Body of pancreas (tissue), 4 donors: ENCODE measurements at regions not wholly inside any gene's neighbourhood (a gene's known extent, or its start where the extent isn't known, plus 50 kb on each side); places are given as distances from the start of the nearest gene placed in this dataset.

Experiments
- POLR2A ChIP-seq, 3 donors: fragments of 450-650 bp; IDR thresholded peaks; one replicate each; pipeline ENCODE4 v1.6.1; 2016; ENCODE audit warnings: antibody characterized with exemption in 3 of 3, mild to moderate bottlenecking in 2 of 3
- TF ChIP-seq, protein P1 (sequence below), 7 experiments: fragments of 450-650 bp in 4 of 7; fragments of 200-600 bp in 3 of 7; sonication (generic) in 3 of 7; IDR thresholded peaks; one replicate each; pipeline ENCODE4 v1.5.1; 2016 to 2019; ENCODE audit warnings: antibody characterized with exemption in 7 of 7

- TF ChIP-seq, protein P1, sequence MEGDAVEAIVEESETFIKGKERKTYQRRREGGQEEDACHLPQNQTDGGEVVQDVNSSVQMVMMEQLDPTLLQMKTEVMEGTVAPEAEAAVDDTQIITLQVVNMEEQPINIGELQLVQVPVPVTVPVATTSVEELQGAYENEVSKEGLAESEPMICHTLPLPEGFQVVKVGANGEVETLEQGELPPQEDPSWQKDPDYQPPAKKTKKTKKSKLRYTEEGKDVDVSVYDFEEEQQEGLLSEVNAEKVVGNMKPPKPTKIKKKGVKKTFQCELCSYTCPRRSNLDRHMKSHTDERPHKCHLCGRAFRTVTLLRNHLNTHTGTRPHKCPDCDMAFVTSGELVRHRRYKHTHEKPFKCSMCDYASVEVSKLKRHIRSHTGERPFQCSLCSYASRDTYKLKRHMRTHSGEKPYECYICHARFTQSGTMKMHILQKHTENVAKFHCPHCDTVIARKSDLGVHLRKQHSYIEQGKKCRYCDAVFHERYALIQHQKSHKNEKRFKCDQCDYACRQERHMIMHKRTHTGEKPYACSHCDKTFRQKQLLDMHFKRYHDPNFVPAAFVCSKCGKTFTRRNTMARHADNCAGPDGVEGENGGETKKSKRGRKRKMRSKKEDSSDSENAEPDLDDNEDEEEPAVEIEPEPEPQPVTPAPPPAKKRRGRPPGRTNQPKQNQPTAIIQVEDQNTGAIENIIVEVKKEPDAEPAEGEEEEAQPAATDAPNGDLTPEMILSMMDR (IDR thresholded peaks at IDR 0.05) = no peak
- no peak for TF ChIP-seq POLR2A (IDR thresholded peaks at IDR 0.05)
Measured at GRCh38 chr20:60167812-60168211, 209.6 kb downstream of the CDH26 start.
